Neuronal stem cell (in vitro differentiated cells): ENCODE measurements at regions not wholly inside any gene's neighbourhood (a gene's known extent, or its start where the extent isn't known, plus 50 kb on each side); places are given as distances from the start of the nearest gene placed in this dataset.

Source experiments
- DNase-seq: peaks from one replicate; pipeline ENCODE4 v3.0.0-alpha.2; 2013; ENCODE audit warnings: low spot score
- H2AFZ ChIP-seq: one replicate; pipeline ENCODE4 v1.6.1; 2013; ENCODE audit warnings: mild to moderate bottlenecking, low read length, inconsistent platforms
- H2AK5ac ChIP-seq: 2 replicates; pipeline ENCODE4 v1.6.1; 2013; ENCODE audit warnings: low read depth, mild to moderate bottlenecking, inconsistent platforms, low read length, moderate library complexity, mixed read lengths
- H2BK120ac ChIP-seq: 2 replicates; pipeline ENCODE4 v1.6.1; 2013; ENCODE audit warnings: low read depth, mild to moderate bottlenecking, inconsistent platforms, low read length, moderate library complexity, mixed read lengths
- H2BK12ac ChIP-seq: one replicate; pipeline ENCODE4 v1.6.1; 2013; ENCODE audit warnings: low read length, inconsistent platforms
- H2BK15ac ChIP-seq: 2 replicates; pipeline ENCODE4 v1.6.1; 2013; ENCODE audit warnings: mild to moderate bottlenecking, low read length, inconsistent platforms, mixed read lengths
- H2BK5ac ChIP-seq: one replicate; pipeline ENCODE4 v1.6.1; 2013; ENCODE audit warnings: inconsistent platforms, mild to moderate bottlenecking, low read length, moderate library complexity
- H3K14ac ChIP-seq: one replicate; pipeline ENCODE4 v1.6.1; 2013; ENCODE audit warnings: low read length, inconsistent platforms
- H3K18ac ChIP-seq: 2 replicates; pipeline ENCODE4 v1.6.1; 2013; ENCODE audit warnings: low read length, inconsistent platforms
- H3K23ac ChIP-seq: 2 replicates; pipeline ENCODE4 v1.6.1; 2013; ENCODE audit warnings: low read depth, mild to moderate bottlenecking, mixed read lengths, low read length, inconsistent platforms; ENCODE audit not compliant: poor library complexity
- H3K27ac ChIP-seq: replicated peaks from 3 replicates; pipeline ENCODE4 v1.5.1; 2013; ENCODE audit warnings: low read length, inconsistent platforms
- H3K27me3 ChIP-seq, 3 experiments: 2 replicates each; pipeline ENCODE4 v1.6.1; 2013; ENCODE audit warnings: low read length in 3 of 3, mild to moderate bottlenecking in 2 of 3, inconsistent platforms in 1 of 3, low read depth in 1 of 3, mixed read lengths in 1 of 3, moderate library complexity in 1 of 3; ENCODE audit not compliant: control insufficient read depth in 3 of 3, insufficient read depth in 3 of 3
- H3K36me3 ChIP-seq, 2 donors: replicated peaks in 1 of 2; 2 replicates each; pipeline ENCODE4 v1.6.1; 2013; ENCODE audit warnings: low read length in 2 of 2; ENCODE audit not compliant: control insufficient read depth in 2 of 2, insufficient read depth in 2 of 2
- H3K4ac ChIP-seq: 2 replicates; pipeline ENCODE4 v1.6.1; 2013; ENCODE audit warnings: inconsistent platforms, mild to moderate bottlenecking, low read length, moderate library complexity
- H3K4me1 ChIP-seq, 2 donors: 1 replicate in 1 of 2; 2 replicates in 1 of 2; pipeline ENCODE4 v1.6.1; 2013; ENCODE audit warnings: low read length in 2 of 2, low read depth in 1 of 2; ENCODE audit not compliant: control insufficient read depth in 2 of 2, insufficient read depth in 1 of 2
- H3K4me2 ChIP-seq: one replicate; pipeline ENCODE4 v1.6.1; 2013; ENCODE audit warnings: mild to moderate bottlenecking, low read length, inconsistent platforms; ENCODE audit not compliant: insufficient read depth, poor library complexity, severe bottlenecking
- H3K4me3 ChIP-seq, 2 donors: 2 replicates each; pipeline ENCODE4 v1.5.1; 2013; ENCODE audit warnings: low read length in 2 of 2, mild to moderate bottlenecking in 2 of 2, inconsistent platforms in 1 of 2, moderate library complexity in 1 of 2
- H3K79me1 ChIP-seq: one replicate; pipeline ENCODE4 v1.6.1; 2013; ENCODE audit warnings: low read depth, mild to moderate bottlenecking, inconsistent platforms, low read length, moderate library complexity
- H3K9ac ChIP-seq: one replicate; pipeline ENCODE4 v1.6.1; 2013; ENCODE audit warnings: mild to moderate bottlenecking, low read depth, low read length, inconsistent platforms; ENCODE audit not compliant: poor library complexity
- H3K9me3 ChIP-seq, 2 donors: replicated peaks in 1 of 2; 2 replicates each; pipeline versions ENCODE3 to v1.6.1; 2013; ENCODE audit warnings: low read length in 2 of 2, mild to moderate bottlenecking in 2 of 2, inconsistent platforms in 1 of 2, low read depth in 1 of 2, mixed read lengths in 1 of 2, moderate library complexity in 1 of 2; ENCODE audit not compliant: control insufficient read depth in 2 of 2, insufficient read depth in 1 of 2
- H4K8ac ChIP-seq: one replicate; pipeline ENCODE4 v1.6.1; 2013; ENCODE audit warnings: low read depth, mild to moderate bottlenecking, inconsistent platforms, low read length, moderate library complexity
- H4K91ac ChIP-seq: one replicate; pipeline ENCODE4 v1.6.1; 2013; ENCODE audit warnings: low read length, low read depth, mild to moderate bottlenecking, inconsistent platforms; ENCODE audit not compliant: poor library complexity
- WGBS, 2 donors: extraction: QIAGEN DNeasy Blood & Tissue Kit; methylation state at CpG; one replicate each; pipeline ENCODE4 v1.1.7; 2013; ENCODE audit warnings: missing lambda C conversion rate in 2 of 2, mixed read lengths in 1 of 2; ENCODE audit not compliant: insufficient read length in 2 of 2, insufficient replicate concordance in 1 of 2; ENCODE audit errors: extremely low coverage in 2 of 2; 5-methylcytosine and 5-hydroxymethylcytosine counted together

DNA sequence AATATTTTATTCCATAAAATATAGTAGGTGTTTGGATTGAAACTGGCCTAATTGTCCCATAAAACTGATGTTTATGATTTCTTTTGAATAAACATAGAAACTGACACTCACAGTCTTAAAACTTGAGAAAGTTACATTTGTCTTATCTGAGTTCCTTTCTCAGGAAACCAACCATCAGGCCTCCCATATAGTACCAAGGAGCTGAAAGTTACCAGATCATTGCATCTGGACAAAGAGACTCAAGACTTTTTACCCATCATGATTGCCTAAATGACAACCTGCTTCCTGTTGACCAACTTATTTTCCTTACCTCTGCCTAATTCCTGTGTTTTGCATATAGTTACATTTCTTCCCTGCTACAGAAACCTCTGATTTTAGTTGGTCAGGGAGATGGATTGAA, 137.0 kb upstream of the XPO1 start:
- Histone ChIP-seq H3K4ac (no peak overlapping the region), H3K9ac (no peak overlapping the region), H2BK12ac (no peak overlapping the region), H3K27me3 (no peaks in the 10 kb centered on the region), H3K14ac (no peak overlapping the region), H3K27ac (no peak overlapping the region), H3K36me3 (no peaks in the 10 kb centered on the region), H3K9me3 (peaks cover 4 to 7% of the 10 kb centered on the region in 2 donors), H2BK120ac (no peak overlapping the region), H2BK5ac (no peak overlapping the region), H3K79me1 (no peaks in the 10 kb centered on the region), H2BK15ac (no peak overlapping the region), H4K8ac (no peak overlapping the region), H3K4me2 (no peak overlapping the region), H3K18ac (no peak overlapping the region), H4K91ac (no peak overlapping the region), H2AFZ (no peak overlapping the region), H3K4me3 (no peak overlapping the region), H2AK5ac (no peak overlapping the region), H3K4me1 (peaks cover 1 to 5% of the 10 kb centered on the region in 2 donors), H3K23ac (no peak overlapping the region)
- DNase-seq, result no peak

DNA sequence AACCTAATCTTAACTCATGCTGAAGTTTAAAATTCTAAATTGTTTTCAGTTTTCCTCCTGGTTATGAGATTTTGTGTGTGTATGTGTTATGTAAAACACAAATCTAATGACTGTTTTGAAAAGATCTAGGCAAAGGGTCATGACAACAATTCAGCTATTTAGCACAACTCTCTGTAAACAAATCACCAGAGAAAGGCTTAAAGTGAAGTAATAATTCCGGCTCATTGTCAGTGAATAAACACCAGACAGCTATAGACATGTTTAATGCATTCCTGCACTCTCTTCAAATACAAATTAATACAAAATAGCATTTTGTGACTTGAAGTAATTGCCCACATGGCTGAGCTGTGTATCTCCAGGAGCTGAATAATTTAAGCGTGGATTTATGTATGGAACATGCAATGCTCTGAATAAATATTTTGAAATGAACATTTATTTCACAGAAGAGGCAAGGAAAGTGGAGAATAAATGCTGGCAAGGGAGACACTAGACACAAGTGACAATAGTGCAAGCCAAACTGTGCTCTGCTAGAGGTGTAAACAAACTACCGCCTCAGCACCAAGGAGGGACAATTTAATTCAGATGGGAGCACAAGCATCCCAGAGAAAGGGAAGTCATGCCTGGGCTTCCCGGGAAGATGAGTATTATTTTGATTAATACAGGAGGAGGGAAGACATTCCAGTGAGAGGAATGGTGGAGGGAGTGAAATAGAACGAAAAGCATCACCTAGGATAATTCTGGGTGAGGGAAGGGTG, 133.6 kb upstream of the XPO1 start:
- H2BK5ac ChIP-seq, result no peak overlapping the region
- H4K91ac ChIP-seq, result no peak overlapping the region
- no peak overlapping the region for H2BK12ac ChIP-seq
- H3K4ac ChIP-seq, result no peak overlapping the region
- H3K4me1 ChIP-seq, result peaks cover 1 to 5% of the 10 kb centered on the region in 2 donors
- no peak overlapping the region for H3K27ac ChIP-seq
- no peak overlapping the region for H3K4me3 ChIP-seq
- H2AK5ac ChIP-seq, result no peak overlapping the region
- H3K18ac ChIP-seq, result no peak overlapping the region
- no peaks in the 10 kb centered on the region for H3K27me3 ChIP-seq
- no peak overlapping the region for H3K23ac ChIP-seq
- no peak overlapping the region for H3K4me2 ChIP-seq
- H3K36me3 ChIP-seq, result no peaks in the 10 kb centered on the region
- DNase-seq, result no peak
- peaks cover 4 to 5% of the 10 kb centered on the region in 2 donors for H3K9me3 ChIP-seq
- no peak overlapping the region for H4K8ac ChIP-seq
- 100% methylated on average over 1 of the region's 5 CpGs; no CpG with 5 or more reads in 1 of the 2 donors for WGBS, 2 donors
- no peak overlapping the region for H2BK120ac ChIP-seq
- H3K9ac ChIP-seq, result no peak overlapping the region
- no peak overlapping the region for H2BK15ac ChIP-seq
- H3K79me1 ChIP-seq, result no peaks in the 10 kb centered on the region
- H3K14ac ChIP-seq, result no peak overlapping the region
- H2AFZ ChIP-seq, result no peak overlapping the region

DNA sequence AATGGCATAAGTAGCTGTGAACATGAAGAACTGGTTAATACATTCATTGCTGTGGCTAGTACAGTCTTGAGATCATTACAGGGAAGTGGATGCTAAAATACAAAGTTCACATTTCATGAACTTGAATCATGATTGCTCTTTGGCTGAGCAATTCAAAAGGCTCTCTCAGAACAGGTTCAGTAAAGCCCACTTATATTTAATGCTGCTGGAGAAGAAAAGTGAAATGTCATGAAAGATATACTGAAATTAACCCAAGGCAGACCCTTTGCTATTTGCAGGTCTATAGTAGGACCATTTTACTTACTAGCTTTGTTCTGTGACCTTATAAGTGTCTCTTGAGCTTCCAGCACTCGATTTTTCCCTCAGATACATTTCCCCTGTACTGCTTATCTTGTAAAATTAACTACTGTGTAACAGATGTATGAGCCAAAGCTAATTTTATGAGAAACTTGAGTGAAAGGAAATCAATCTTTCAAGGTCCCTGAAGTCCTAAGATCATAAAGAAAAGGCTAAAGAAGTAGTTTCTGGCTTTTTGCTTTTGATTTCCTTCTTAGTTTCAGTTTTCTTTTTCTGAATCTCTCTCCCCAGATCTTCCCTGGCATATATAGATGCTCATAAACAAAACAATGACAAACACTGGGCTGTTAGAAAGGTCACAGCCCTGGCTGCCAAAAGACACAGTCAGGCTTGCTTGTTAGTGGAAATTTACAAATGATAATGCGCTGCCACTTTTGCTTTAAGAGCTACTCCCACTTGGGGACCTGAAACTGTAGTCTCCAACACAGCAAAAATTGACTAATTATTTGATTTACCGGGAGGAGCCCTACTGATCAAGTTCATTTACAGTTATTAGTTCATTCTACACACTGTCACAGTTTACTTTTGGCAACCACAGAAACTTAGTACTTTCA, 132.7 kb upstream of the XPO1 start:
- H3K4me1 ChIP-seq, result peaks cover 1 to 5% of the 10 kb centered on the region in 2 donors
- H3K4me2 ChIP-seq, result no peak overlapping the region
- H2BK5ac ChIP-seq, result no peak overlapping the region
- no peaks in the 10 kb centered on the region for H3K27me3 ChIP-seq
- no peak overlapping the region for H2BK12ac ChIP-seq
- no peak overlapping the region for H2BK15ac ChIP-seq
- H2AK5ac ChIP-seq, result no peak overlapping the region
- H4K8ac ChIP-seq, result no peak overlapping the region
- H4K91ac ChIP-seq, result no peak overlapping the region
- H2AFZ ChIP-seq, result peak overlapping the region; percentile 51
- no peak overlapping the region for H3K18ac ChIP-seq
- H2BK120ac ChIP-seq, result no peak overlapping the region
- no peak overlapping the region for H3K4me3 ChIP-seq
- H3K9me3 ChIP-seq, result peaks cover 4 to 5% of the 10 kb centered on the region in 2 donors
- no peak overlapping the region for H3K23ac ChIP-seq
- no peak overlapping the region for H3K4ac ChIP-seq
- no peaks in the 10 kb centered on the region for H3K79me1 ChIP-seq
- no peak overlapping the region for H3K14ac ChIP-seq
- no CpG with 5 or more reads among the region's 3 CpGs for WGBS, 2 donors
- no peak overlapping the region for H3K27ac ChIP-seq
- DNase-seq, result no peak
- H3K9ac ChIP-seq, result no peak overlapping the region
- H3K36me3 ChIP-seq, result no peaks in the 10 kb centered on the region

DNA sequence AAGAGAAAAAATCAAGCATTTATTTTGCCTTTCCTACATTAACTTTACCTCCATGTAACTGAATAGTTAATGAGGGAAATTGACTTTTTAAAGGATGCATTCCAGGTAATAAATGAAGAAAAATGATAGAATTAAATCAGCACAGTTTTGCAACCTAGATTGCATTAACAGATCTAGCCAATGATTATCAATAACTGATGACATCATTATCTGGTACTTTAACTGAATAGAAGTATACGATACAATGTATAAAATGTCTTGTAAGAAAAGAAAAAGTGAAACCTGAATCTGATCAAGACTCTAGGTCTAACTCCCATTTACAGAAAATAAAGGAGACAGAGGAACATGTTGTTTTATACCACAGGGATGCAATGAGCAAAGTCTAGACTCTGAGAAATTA, 126.0 kb upstream of the XPO1 start:
- no peak overlapping the region for H4K91ac ChIP-seq
- no peak overlapping the region for H2BK15ac ChIP-seq
- DNase-seq, result no peak
- no peak overlapping the region for H3K18ac ChIP-seq
- H3K9me3 ChIP-seq, result no peaks in the 10 kb centered on the region
- H2AK5ac ChIP-seq, result no peak overlapping the region
- H3K4me2 ChIP-seq, result no peak overlapping the region
- no peak overlapping the region for H3K4me3 ChIP-seq
- H3K14ac ChIP-seq, result no peak overlapping the region
- no peak overlapping the region for H2BK120ac ChIP-seq
- H2BK12ac ChIP-seq, result no peak overlapping the region
- no peak overlapping the region for H3K4ac ChIP-seq
- peaks cover 0 to 1% of the 10 kb centered on the region in 2 donors for H3K4me1 ChIP-seq
- WGBS, 2 donors, result no CpG with 5 or more reads among the region's 1 CpG
- no peak overlapping the region for H3K27ac ChIP-seq
- no peak overlapping the region for H2BK5ac ChIP-seq
- no peaks in the 10 kb centered on the region for H3K79me1 ChIP-seq
- H3K36me3 ChIP-seq, result no peaks in the 10 kb centered on the region
- no peak overlapping the region for H3K23ac ChIP-seq
- no peak overlapping the region for H2AFZ ChIP-seq
- H4K8ac ChIP-seq, result no peak overlapping the region
- H3K27me3 ChIP-seq, result no peaks in the 10 kb centered on the region
- H3K9ac ChIP-seq, result no peak overlapping the region
